GM21528 (cell line): ENCODE measurements at regions not wholly inside any gene's neighbourhood (a gene's known extent, or its start where the extent isn't known, plus 50 kb on each side); places are given as distances from the start of the nearest gene placed in this dataset.
"Not testable (repeated sequence)": the region's sequence is repeated elsewhere in the genome, so short reads cannot be mapped to it uniquely, and the experiment has no call there.

ENCODE experiments used
- ATAC-seq: cut with Tn5 transposase; IDR thresholded peaks from one replicate; pipeline ENCODE4 v1.9.1; 2021; ENCODE audit warnings: mild to moderate bottlenecking, moderate library complexity; ENCODE audit not compliant: unreplicated experiment, low FRiP score

GRCh38 chr13:65112531-65112941 lies 2117.6 kb downstream of the PCDH9 start:
- ATAC-seq = no peak

- ATAC-seq = no peak
These were observed 2118.0 kb downstream of the PCDH9 start for GRCh38 chr13:65112123-65112522.

GRCh38 chr13:65111223-65111622 lies 2118.9 kb downstream of the PCDH9 start:
- ATAC-seq = no peak

- not testable (repeated sequence) for ATAC-seq
These were observed 2125.7 kb downstream of the PCDH9 start for GRCh38 chr13:65104436-65104835.

GRCh38 chr13:65103351-65103750 lies 2126.8 kb downstream of the PCDH9 start:
- no peak for ATAC-seq

GRCh38 chr13:65095161-65096082 lies 2134.7 kb downstream of the PCDH9 start:
- no peak for ATAC-seq

GRCh38 chr13:65093357-65093756 lies 2136.8 kb downstream of the PCDH9 start:
- no peak for ATAC-seq

- ATAC-seq = no peak
These were observed 2139.1 kb downstream of the PCDH9 start for GRCh38 chr13:65091031-65091430.

GRCh38 chr13:65090186-65090585 lies 2139.9 kb downstream of the PCDH9 start:
- no peak for ATAC-seq

- ATAC-seq = no peak
These were observed 2141.2 kb downstream of the PCDH9 start for GRCh38 chr13:65088906-65089305.

- ATAC-seq = no peak
These were observed 2144.2 kb downstream of the PCDH9 start for GRCh38 chr13:65085977-65086376.

- ATAC-seq = no peak
These were observed 2155.9 kb downstream of the PCDH9 start for GRCh38 chr13:65074248-65074647.

- ATAC-seq = no peak
These were observed 2165.2 kb downstream of the PCDH9 start for GRCh38 chr13:65064967-65065366.

- ATAC-seq = no peak
These were observed 2166.4 kb downstream of the PCDH9 start for GRCh38 chr13:65063753-65064152.

- ATAC-seq = no peak
These were observed 2172.2 kb downstream of the PCDH9 start for GRCh38 chr13:65057986-65058385.

GRCh38 chr13:65054277-65054676 lies 2175.9 kb downstream of the PCDH9 start:
- ATAC-seq = no peak

GRCh38 chr13:65036999-65037398 lies 2193.1 kb downstream of the PCDH9 start:
- no peak for ATAC-seq

- no peak for ATAC-seq
These were observed 2194.8 kb downstream of the PCDH9 start for GRCh38 chr13:65035302-65035701.

- ATAC-seq = no peak
These were observed 2195.9 kb downstream of the PCDH9 start for GRCh38 chr13:65034266-65034665.

- no peak for ATAC-seq
These were observed 2197.3 kb downstream of the PCDH9 start for GRCh38 chr13:65032825-65033224.

GRCh38 chr13:65028101-65028500 lies 2202.0 kb downstream of the PCDH9 start:
- ATAC-seq = no peak

- ATAC-seq = no peak
These were observed 2203.6 kb downstream of the PCDH9 start for GRCh38 chr13:65026505-65026904.
